Body of pancreas (tissue), 4 donors: ENCODE measurements at regions not wholly inside any gene's neighbourhood (a gene's known extent, or its start where the extent isn't known, plus 50 kb on each side); places are given as distances from the start of the nearest gene placed in this dataset.

Experiments
- POLR2A ChIP-seq, 3 donors: fragments of 450-650 bp; IDR thresholded peaks; one replicate each; pipeline ENCODE4 v1.6.1; 2016; ENCODE audit warnings: antibody characterized with exemption in 3 of 3, mild to moderate bottlenecking in 2 of 3
- TF ChIP-seq, protein P1 (sequence below), 7 experiments: fragments of 450-650 bp in 4 of 7; fragments of 200-600 bp in 3 of 7; sonication (generic) in 3 of 7; IDR thresholded peaks; one replicate each; pipeline ENCODE4 v1.5.1; 2016 to 2019; ENCODE audit warnings: antibody characterized with exemption in 7 of 7

DNA sequence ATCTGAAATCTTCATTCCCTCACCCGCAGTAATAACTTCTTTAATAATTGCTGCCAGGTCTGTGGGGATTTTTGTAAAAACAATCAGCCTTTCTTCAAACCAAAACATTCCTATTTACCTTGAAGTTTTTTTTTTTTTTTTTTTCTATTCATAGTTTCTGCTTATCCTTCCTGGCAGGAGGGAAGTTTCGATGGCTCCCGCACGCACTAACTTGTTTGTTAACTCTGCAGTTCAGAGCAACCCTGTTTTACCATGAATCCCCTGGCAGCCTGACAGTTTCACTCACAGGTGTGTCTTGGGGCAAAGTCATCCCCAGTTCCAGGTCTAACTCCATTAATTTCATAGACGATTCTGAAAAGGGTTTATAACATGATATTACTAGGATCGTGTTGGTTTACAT lies 149.3 kb downstream of the KLF6 start:
- no peak for TF ChIP-seq POLR2A (IDR thresholded peaks at IDR 0.05)
- TF ChIP-seq, protein P1, sequence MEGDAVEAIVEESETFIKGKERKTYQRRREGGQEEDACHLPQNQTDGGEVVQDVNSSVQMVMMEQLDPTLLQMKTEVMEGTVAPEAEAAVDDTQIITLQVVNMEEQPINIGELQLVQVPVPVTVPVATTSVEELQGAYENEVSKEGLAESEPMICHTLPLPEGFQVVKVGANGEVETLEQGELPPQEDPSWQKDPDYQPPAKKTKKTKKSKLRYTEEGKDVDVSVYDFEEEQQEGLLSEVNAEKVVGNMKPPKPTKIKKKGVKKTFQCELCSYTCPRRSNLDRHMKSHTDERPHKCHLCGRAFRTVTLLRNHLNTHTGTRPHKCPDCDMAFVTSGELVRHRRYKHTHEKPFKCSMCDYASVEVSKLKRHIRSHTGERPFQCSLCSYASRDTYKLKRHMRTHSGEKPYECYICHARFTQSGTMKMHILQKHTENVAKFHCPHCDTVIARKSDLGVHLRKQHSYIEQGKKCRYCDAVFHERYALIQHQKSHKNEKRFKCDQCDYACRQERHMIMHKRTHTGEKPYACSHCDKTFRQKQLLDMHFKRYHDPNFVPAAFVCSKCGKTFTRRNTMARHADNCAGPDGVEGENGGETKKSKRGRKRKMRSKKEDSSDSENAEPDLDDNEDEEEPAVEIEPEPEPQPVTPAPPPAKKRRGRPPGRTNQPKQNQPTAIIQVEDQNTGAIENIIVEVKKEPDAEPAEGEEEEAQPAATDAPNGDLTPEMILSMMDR (IDR thresholded peaks at IDR 0.05), result no peak
